ENCODE measurements at regions not wholly inside any gene's neighbourhood (a gene's known extent, or its start where the extent isn't known, plus 50 kb on each side); places are given as distances from the start of the nearest gene placed in this dataset.

GRCh38 chr18:39053571-39053970 lies 1488.0 kb upstream of the CELF4 start:
- ChIA-PET POLR2A (ENCODE audit: unreplicated experiment) (no interaction called here), CTCF (no interaction called here)
- no peak overlapping the region for H3K4me2 ChIP-seq (ENCODE audit: low read length)

GRCh38 chr18:39051013-39051412 lies 1485.4 kb upstream of the CELF4 start:
- H4K20me1 ChIP-seq (ENCODE audit: low read length), result no peaks in the 10 kb centered on the region
- ATAC-seq (no peak), DNase-seq (no peak)
- H2AFZ ChIP-seq (ENCODE audit: low read length), result no peak overlapping the region
- ChIA-PET POLR2A (ENCODE audit: unreplicated experiment) (no interaction called here), CTCF (no interaction called here)
- no peak overlapping the region for H3K9ac ChIP-seq (ENCODE audit: low read length)
- H3K4me3 ChIP-seq (ENCODE audit: low read length), result no peak overlapping the region
- no peaks in the 10 kb centered on the region for H3K9me3 ChIP-seq (ENCODE audit: low read length)
- intact Hi-C loops (cut with micrococcal nuclease), result no loop called here
- no peaks in the 10 kb centered on the region for H3K9me2 ChIP-seq (replicated peaks; ENCODE audit: low read length)
- no peaks in the 10 kb centered on the region for H3K36me3 ChIP-seq (ENCODE audit: low read depth, low read length)
- H3K79me2 ChIP-seq (ENCODE audit: low read length), result no peaks in the 10 kb centered on the region
- TF ChIP-seq CTCF (conservative IDR thresholded peaks at IDR 0.05; ENCODE audit: low read depth, low read length) (no peak), EZH2 (IDR thresholded peaks at IDR 0.05; ENCODE audit: low read length, unreplicated experiment) (no peak), EZH2phosphoT487 (IDR thresholded peaks at IDR 0.05; ENCODE audit: borderline replicate concordance, low read length) (no peak)
- no peaks in the 10 kb centered on the region for H3F3A ChIP-seq (ENCODE audit: low read length, unreplicated experiment)
- BruUV-seq (replicated peaks), result no TSS peak
- no peaks in the 10 kb centered on the region for H3K27me3 ChIP-seq (ENCODE audit: low read length)
- no peak overlapping the region for H3K27ac ChIP-seq (ENCODE audit: low read length)
- H3K4me2 ChIP-seq (ENCODE audit: low read length), result no peak overlapping the region
- H3K4me1 ChIP-seq (ENCODE audit: insufficient read depth, low read length), result no peaks in the 10 kb centered on the region

More at GRCh38 chr18:39053571-39053970, 1488.0 kb upstream of the CELF4 start:
- no peak overlapping the region for H3K9ac ChIP-seq (ENCODE audit: low read length)
- no peak overlapping the region for H3K27ac ChIP-seq (ENCODE audit: low read length)
- H2AFZ ChIP-seq (ENCODE audit: low read length), result no peak overlapping the region
- DNase-seq, result no peak
- no peak overlapping the region for H3K4me3 ChIP-seq (ENCODE audit: low read length)
- H3K79me2 ChIP-seq (ENCODE audit: low read length), result no peaks in the 10 kb centered on the region
- ATAC-seq, result no peak
- H4K20me1 ChIP-seq (ENCODE audit: low read length), result no peaks in the 10 kb centered on the region
- H3K36me3 ChIP-seq (ENCODE audit: low read depth, low read length), result no peaks in the 10 kb centered on the region
- TF ChIP-seq EZH2phosphoT487 (IDR thresholded peaks at IDR 0.05; ENCODE audit: borderline replicate concordance, low read length), result no peak
- TF ChIP-seq EZH2 (IDR thresholded peaks at IDR 0.05; ENCODE audit: low read length, unreplicated experiment), result no peak
- TF ChIP-seq CTCF (conservative IDR thresholded peaks at IDR 0.05; ENCODE audit: low read depth, low read length), result no peak
- H3K9me2 ChIP-seq (replicated peaks; ENCODE audit: low read length), result no peaks in the 10 kb centered on the region
- no peaks in the 10 kb centered on the region for H3F3A ChIP-seq (ENCODE audit: low read length, unreplicated experiment)
- peaks cover 10% of the 10 kb centered on the region for H3K4me1 ChIP-seq (ENCODE audit: insufficient read depth, low read length)
- intact Hi-C loops (cut with micrococcal nuclease), result no loop called here
- H3K27me3 ChIP-seq (ENCODE audit: low read length), result no peaks in the 10 kb centered on the region
- BruUV-seq (replicated peaks), result no TSS peak
- no peaks in the 10 kb centered on the region for H3K9me3 ChIP-seq (ENCODE audit: low read length)

- no TSS peak for BruUV-seq (replicated peaks)
- H4K20me1 ChIP-seq (ENCODE audit: low read length), result no peaks in the 10 kb centered on the region
- TF ChIP-seq CTCF (conservative IDR thresholded peaks at IDR 0.05; ENCODE audit: low read depth, low read length), result no peak
- TF ChIP-seq EZH2 (IDR thresholded peaks at IDR 0.05; ENCODE audit: low read length, unreplicated experiment), result no peak
- TF ChIP-seq EZH2phosphoT487 (IDR thresholded peaks at IDR 0.05; ENCODE audit: borderline replicate concordance, low read length), result no peak
- no peaks in the 10 kb centered on the region for H3K79me2 ChIP-seq (ENCODE audit: low read length)
- H3K27ac ChIP-seq (ENCODE audit: low read length), result no peak overlapping the region
- no peaks in the 10 kb centered on the region for H3K9me3 ChIP-seq (ENCODE audit: low read length)
- ATAC-seq (no peak), DNase-seq (no peak)
- intact Hi-C loops (cut with micrococcal nuclease), result no loop called here
- no peak overlapping the region for H3K4me3 ChIP-seq (ENCODE audit: low read length)
- CTCF ChIA-PET, result no interaction called here
- no peak overlapping the region for H2AFZ ChIP-seq (ENCODE audit: low read length)
- H3K9me2 ChIP-seq (replicated peaks; ENCODE audit: low read length), result no peaks in the 10 kb centered on the region
- POLR2A ChIA-PET (ENCODE audit: unreplicated experiment), result no interaction called here
- no peaks in the 10 kb centered on the region for H3K4me1 ChIP-seq (ENCODE audit: insufficient read depth, low read length)
- H3K4me2 ChIP-seq (ENCODE audit: low read length), result no peak overlapping the region
- no peak overlapping the region for H3K9ac ChIP-seq (ENCODE audit: low read length)
- no peaks in the 10 kb centered on the region for H3F3A ChIP-seq (ENCODE audit: low read length, unreplicated experiment)
- no peaks in the 10 kb centered on the region for H3K27me3 ChIP-seq (ENCODE audit: low read length)
- H3K36me3 ChIP-seq (ENCODE audit: low read depth, low read length), result no peaks in the 10 kb centered on the region
Measured at GRCh38 chr18:39039813-39040212, 1474.2 kb upstream of the CELF4 start.
